Stomach smooth muscle (tissue), 2 donors: ENCODE measurements at regions not wholly inside any gene's neighbourhood (a gene's known extent, or its start where the extent isn't known, plus 50 kb on each side); places are given as distances from the start of the nearest gene placed in this dataset.
"Not testable (repeated sequence)": the region's sequence is repeated elsewhere in the genome, so short reads cannot be mapped to it uniquely, and the experiment has no call there.

ENCODE experiments used
- H3K27ac ChIP-seq: one replicate; pipeline ENCODE4 v1.7.0; 2013; ENCODE audit warnings: mild to moderate bottlenecking, low read length, inconsistent platforms
- H3K27me3 ChIP-seq, 2 donors: one replicate each; pipeline ENCODE4 v1.7.0; 2013; ENCODE audit warnings: low read length in 2 of 2; ENCODE audit not compliant: insufficient read depth in 2 of 2, control insufficient read depth in 1 of 2
- H3K36me3 ChIP-seq, 2 donors: one replicate each; pipeline ENCODE4 v1.7.0; 2013; ENCODE audit warnings: low read length in 2 of 2; ENCODE audit not compliant: control insufficient read depth in 2 of 2, insufficient read depth in 2 of 2
- H3K4me1 ChIP-seq: one replicate; pipeline ENCODE4 v1.7.0; 2013; ENCODE audit warnings: low read length; ENCODE audit not compliant: control insufficient read depth, insufficient read depth
- H3K4me3 ChIP-seq, 2 donors: one replicate each; pipeline ENCODE4 v1.7.0; 2013; ENCODE audit warnings: low read length in 2 of 2
- H3K9ac ChIP-seq, 2 donors: one replicate each; pipeline ENCODE4 v1.7.0; 2013; ENCODE audit warnings: low read length in 2 of 2, mild to moderate bottlenecking in 1 of 2
- H3K9me3 ChIP-seq, 2 donors: one replicate each; pipeline ENCODE4 v1.7.0; 2013; ENCODE audit warnings: low read length in 2 of 2; ENCODE audit not compliant: control insufficient read depth in 2 of 2
- donor health status: healthy.
- donor health status: Pancreatic carcinoma.

- not testable (repeated sequence) for H3K9me3 ChIP-seq, H3K4me3 ChIP-seq, H3K36me3 ChIP-seq, H3K9ac ChIP-seq, H3K27ac ChIP-seq, H3K4me1 ChIP-seq, H3K27me3 ChIP-seq
Observed at GRCh38 chr1:221552792-221553191, 189.1 kb downstream of the DUSP10 start.

GRCh38 chr1:221555689-221556433 lies 186.0 kb downstream of the DUSP10 start:
- H3K27ac ChIP-seq = no peak overlapping the region
- H3K27me3 ChIP-seq = no peaks in the 10 kb centered on the region
- no peaks in the 10 kb centered on the region for H3K4me1 ChIP-seq
- no peaks in the 10 kb centered on the region for H3K9me3 ChIP-seq
- no peaks in the 10 kb centered on the region for H3K36me3 ChIP-seq
- H3K4me3 ChIP-seq = no peak overlapping the region
- H3K9ac ChIP-seq = no peak overlapping the region

GRCh38 chr1:221556435-221556834 lies 185.5 kb downstream of the DUSP10 start:
- Histone ChIP-seq H3K9me3 (no peaks in the 10 kb centered on the region), H3K27me3 (no peaks in the 10 kb centered on the region), H3K36me3 (no peaks in the 10 kb centered on the region), H3K9ac (no peak overlapping the region), H3K27ac (no peak overlapping the region), H3K4me1 (no peaks in the 10 kb centered on the region), H3K4me3 (no peak overlapping the region)

GRCh38 chr1:221557013-221557412 lies 184.9 kb downstream of the DUSP10 start:
- no peaks in the 10 kb centered on the region for H3K27me3 ChIP-seq
- no peaks in the 10 kb centered on the region for H3K4me1 ChIP-seq
- H3K9me3 ChIP-seq = no peaks in the 10 kb centered on the region
- no peak overlapping the region for H3K27ac ChIP-seq
- no peaks in the 10 kb centered on the region for H3K36me3 ChIP-seq
- no peak overlapping the region for H3K9ac ChIP-seq
- no peak overlapping the region for H3K4me3 ChIP-seq

GRCh38 chr1:221558396-221558795 lies 183.5 kb downstream of the DUSP10 start:
- Histone ChIP-seq H3K36me3 (no peaks in the 10 kb centered on the region), H3K4me1 (no peaks in the 10 kb centered on the region)

GRCh38 chr1:221559911-221560310 lies 182.0 kb downstream of the DUSP10 start:
- H3K27ac ChIP-seq = no peak overlapping the region
- H3K9me3 ChIP-seq = no peaks in the 10 kb centered on the region
- no peaks in the 10 kb centered on the region for H3K36me3 ChIP-seq
- H3K4me3 ChIP-seq = no peak overlapping the region
- H3K27me3 ChIP-seq = no peaks in the 10 kb centered on the region
- H3K9ac ChIP-seq = no peak overlapping the region
- H3K4me1 ChIP-seq = no peaks in the 10 kb centered on the region

More at GRCh38 chr1:221558396-221558795, 183.5 kb downstream of the DUSP10 start:
- Histone ChIP-seq H3K27ac (no peak overlapping the region), H3K27me3 (no peaks in the 10 kb centered on the region), H3K9me3 (no peaks in the 10 kb centered on the region), H3K9ac (no peak overlapping the region), H3K4me3 (no peak overlapping the region)

GRCh38 chr1:221562542-221563475 lies 179.1 kb downstream of the DUSP10 start:
- Histone ChIP-seq H3K4me3 (no peak overlapping the region), H3K9me3 (no peaks in the 10 kb centered on the region), H3K36me3 (no peaks in the 10 kb centered on the region), H3K4me1 (no peaks in the 10 kb centered on the region), H3K27me3 (no peaks in the 10 kb centered on the region), H3K27ac (no peak overlapping the region), H3K9ac (no peak overlapping the region)

- H3K27ac ChIP-seq = no peak overlapping the region
- H3K9ac ChIP-seq = no peak overlapping the region
- no peaks in the 10 kb centered on the region for H3K9me3 ChIP-seq
- no peaks in the 10 kb centered on the region for H3K27me3 ChIP-seq
- no peak overlapping the region for H3K4me3 ChIP-seq
- no peaks in the 10 kb centered on the region for H3K4me1 ChIP-seq
- H3K36me3 ChIP-seq = no peaks in the 10 kb centered on the region
Observed at GRCh38 chr1:221563476-221563921, 178.4 kb downstream of the DUSP10 start.

GRCh38 chr1:221564891-221565290 lies 177.0 kb downstream of the DUSP10 start:
- H3K27ac ChIP-seq = no peak overlapping the region
- H3K4me3 ChIP-seq = no peak overlapping the region
- H3K9ac ChIP-seq = no peak overlapping the region

GRCh38 chr1:221565711-221566110 lies 176.2 kb downstream of the DUSP10 start:
- H3K4me3 ChIP-seq = no peak overlapping the region
- no peak overlapping the region for H3K27ac ChIP-seq
- H3K9me3 ChIP-seq = no peaks in the 10 kb centered on the region
- H3K9ac ChIP-seq = no peak overlapping the region
- H3K36me3 ChIP-seq = no peaks in the 10 kb centered on the region
- H3K27me3 ChIP-seq = no peaks in the 10 kb centered on the region
- no peaks in the 10 kb centered on the region for H3K4me1 ChIP-seq

More at GRCh38 chr1:221564891-221565290, 177.0 kb downstream of the DUSP10 start:
- Histone ChIP-seq H3K27me3 (no peaks in the 10 kb centered on the region), H3K4me1 (no peaks in the 10 kb centered on the region), H3K36me3 (no peaks in the 10 kb centered on the region), H3K9me3 (no peaks in the 10 kb centered on the region)
